ENCODE measurements at regions not wholly inside any gene's neighbourhood (a gene's known extent, or its start where the extent isn't known, plus 50 kb on each side); places are given as distances from the start of the nearest gene placed in this dataset.

DNA sequence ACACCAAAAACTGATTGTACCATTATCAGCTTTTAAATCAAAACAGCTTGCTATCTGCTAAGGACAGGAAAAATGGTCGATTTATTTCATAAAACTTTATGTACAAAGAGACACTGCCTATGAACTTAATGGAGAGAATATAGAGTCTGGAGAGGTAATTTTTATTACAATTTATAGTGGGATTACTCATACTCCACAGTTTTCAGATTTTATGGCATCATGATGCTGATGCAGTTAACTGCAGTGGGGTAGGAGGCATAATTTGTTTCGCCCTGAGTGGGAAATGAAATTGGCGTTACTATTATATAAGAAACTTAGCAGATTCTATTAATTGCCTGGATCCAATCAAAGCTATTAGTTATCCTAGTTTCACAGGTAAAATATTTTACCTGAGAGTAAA is 301.4 kb downstream of the KLF12 start:
- TF ChIP-seq CTCF (IDR thresholded peaks at IDR 0.05) (no peak), POLR2A (IDR thresholded peaks at IDR 0.05) (no peak)

Measured in ovary (tissue), 3 donors.